HCT116 (cell line): ENCODE measurements at regions not wholly inside any gene's neighbourhood (a gene's known extent, or its start where the extent isn't known, plus 50 kb on each side); places are given as distances from the start of the nearest gene placed in this dataset.

ENCODE experiments used
- ATAC-seq: fragments of 200-7000 bp; cut with Tn5 transposase; 2 replicates; pipeline ENCODE4 v1.9.1; 2020; ENCODE audit warnings: mild to moderate bottlenecking, moderate library complexity
- BruUV-seq: library from RNA; stranded (reverse); fragments of 400-500 nt; replicated peaks from 2 replicates; lab custom pipeline; 2021; lab: Mats Ljungman, UMichigan
- CTCF ChIA-PET: fragments of 300-600 bp; sonication (Branson Sonifier 250); formaldehyde crosslinking; loops from one replicate; lab custom pipeline; 2021; ENCODE audit warnings: antibody characterized with exemption; lab: Charles Lee
- POLR2A ChIA-PET: fragments of 300-600, 350-600 bp; sonication (Branson Sonifier 250); formaldehyde crosslinking; loops from one replicate; lab custom pipeline; 2021; ENCODE audit warnings: antibody characterized with exemption; lab: Charles Lee
- RAD21 ChIA-PET, 2 experiments: fragments of 300-600 bp; sonication (Branson Sonifier 250); formaldehyde crosslinking; loops; one replicate each; lab custom pipeline; 2023; ENCODE audit warnings: low total read pairs in 2 of 2; ENCODE audit not compliant: uncharacterized antibody in 2 of 2, unreplicated experiment in 2 of 2, low non-redundant PET in 1 of 2; lab: Charles Lee
- DNase-seq: peaks from one replicate; pipeline ENCODE4 v3.0.0-alpha.2; 2010; ENCODE audit warnings: low read depth, low spot score
- H2AFZ ChIP-seq: fragments of 200-600 bp; shearing (Covaris generic), sonication (generic); 2 replicates; pipeline ENCODE4 v1.6.1; 2017; ENCODE audit warnings: low read depth, mixed run types, mixed read lengths, antibody characterized with exemption, low read length; ENCODE audit not compliant: poor library complexity, severe bottlenecking
- H3K27ac ChIP-seq: 2 replicates; pipeline ENCODE4 v1.5.1; 2012; ENCODE audit warnings: low read depth, low read length
- H3K27me3 ChIP-seq: fragments of 200-600 bp; sonication (generic); 2 replicates; pipeline ENCODE4 v1.6.1; 2016; ENCODE audit warnings: mixed run types, low read length, mixed read lengths; ENCODE audit not compliant: insufficient read depth
- H3K36me3 ChIP-seq, 2 experiments: fragments of 200-500 bp in 1 of 2; fragments of 200-600 bp in 1 of 2; sonication (Bioruptor generic) in 1 of 2; sonication (generic) in 1 of 2; 2 replicates each; pipeline versions ENCODE4 v1.5.1 to v1.6.1; 2014 to 2016; ENCODE audit warnings: low read length in 2 of 2, inconsistent platforms in 1 of 2, mixed read lengths in 1 of 2, mixed run types in 1 of 2; ENCODE audit not compliant: insufficient read depth in 2 of 2, control insufficient read depth in 1 of 2
- H3K4me1 ChIP-seq, 2 experiments: fragments of 200-600 bp in 1 of 2; sonication (generic) in 1 of 2; 2 replicates each; pipeline versions ENCODE4 v1.5.1 to v1.6.1; 2012 to 2017; ENCODE audit warnings: low read length in 2 of 2, inconsistent platforms in 1 of 2, mild to moderate bottlenecking in 1 of 2, mixed read lengths in 1 of 2, mixed run types in 1 of 2, moderate library complexity in 1 of 2; ENCODE audit not compliant: insufficient read depth in 2 of 2, control insufficient read depth in 1 of 2
- H3K4me2 ChIP-seq: fragments of 200-600 bp; sonication (generic); 2 replicates; pipeline ENCODE4 v1.6.1; 2017; ENCODE audit warnings: mixed run types, low read length, mixed read lengths
- H3K4me3 ChIP-seq, 2 experiments: fragments of 200-600 bp in 1 of 2; sonication (generic) in 1 of 2; replicated peaks in 1 of 2; 2 replicates each; pipeline ENCODE4 v1.5.1; 2011 to 2016; ENCODE audit warnings: low read length in 2 of 2, control low read depth in 1 of 2, low read depth in 1 of 2, mild to moderate bottlenecking in 1 of 2, mixed read lengths in 1 of 2, mixed run types in 1 of 2
- H3K79me2 ChIP-seq: fragments of 200-600 bp; sonication (generic); 2 replicates; pipeline ENCODE4 v1.6.1; 2017; ENCODE audit warnings: mild to moderate bottlenecking, mixed run types, low read length, moderate library complexity, mixed read lengths; ENCODE audit not compliant: insufficient read depth
- H3K9ac ChIP-seq: fragments of 200-600 bp; sonication (generic); 2 replicates; pipeline ENCODE4 v1.6.1; 2016; ENCODE audit warnings: low read length, mixed read lengths
- H3K9me2 ChIP-seq: fragments of 200-600 bp; sonication (generic), shearing (Covaris generic); 2 replicates; pipeline ENCODE4 v1.6.1; 2017; ENCODE audit warnings: mixed run types, mild to moderate bottlenecking, moderate library complexity; ENCODE audit not compliant: insufficient read depth
- H3K9me3 ChIP-seq, 2 experiments: fragments of 200-500 bp in 1 of 2; fragments of 200-600 bp in 1 of 2; sonication (Bioruptor generic) in 1 of 2; sonication (generic) in 1 of 2; 2 replicates each; pipeline ENCODE4 v1.6.1; 2014 to 2017; ENCODE audit warnings: low read length in 2 of 2, mixed read lengths in 2 of 2, inconsistent platforms in 1 of 2, low read depth in 1 of 2, mild to moderate bottlenecking in 1 of 2, mixed run types in 1 of 2, moderate library complexity in 1 of 2; ENCODE audit not compliant: control insufficient read depth in 1 of 2, insufficient read depth in 1 of 2
- H4K20me1 ChIP-seq: fragments of 200-600 bp; sonication (generic), shearing (Covaris generic); 2 replicates; pipeline ENCODE4 v1.6.1; 2017; ENCODE audit warnings: mixed run types, mild to moderate bottlenecking, moderate library complexity; ENCODE audit not compliant: insufficient read depth
- CBX3 ChIP-seq: IDR thresholded peaks from 2 replicates; pipeline ENCODE4 v1.6.1; 2012; ENCODE audit warnings: low read depth
- CEBPB ChIP-seq: IDR thresholded peaks from 2 replicates; pipeline ENCODE4 v1.6.1; 2012; ENCODE audit warnings: low read depth
- EGR1 ChIP-seq: IDR thresholded peaks from 2 replicates; pipeline ENCODE4 v1.6.1; 2012; ENCODE audit warnings: low read depth
- ELF1 ChIP-seq: IDR thresholded peaks from 2 replicates; pipeline ENCODE4 v1.6.1; 2012; ENCODE audit warnings: low read depth, borderline replicate concordance
- FOSL1 ChIP-seq: IDR thresholded peaks from 2 replicates; pipeline ENCODE4 v1.6.1; 2012; ENCODE audit warnings: low read depth
- JUND ChIP-seq: IDR thresholded peaks from 2 replicates; pipeline ENCODE4 v1.6.1; 2012
- POLR2A ChIP-seq: IDR thresholded peaks from 2 replicates; pipeline ENCODE4 v1.7.0; 2011; ENCODE audit warnings: borderline replicate concordance; ENCODE audit not compliant: insufficient read depth, insufficient read length; ENCODE audit errors: extremely low read depth
- RAD21 ChIP-seq: IDR thresholded peaks from 2 replicates; pipeline ENCODE4 v1.6.1; 2012; ENCODE audit warnings: low read depth, mild to moderate bottlenecking
- REST ChIP-seq: IDR thresholded peaks from 2 replicates; pipeline ENCODE4 v1.6.1; 2012; ENCODE audit warnings: low read depth
- SP1 ChIP-seq: IDR thresholded peaks from 2 replicates; pipeline ENCODE4 v1.6.1; 2012; ENCODE audit warnings: low read depth
- SRF ChIP-seq: IDR thresholded peaks from 2 replicates; pipeline ENCODE4 v1.6.1; 2012; ENCODE audit warnings: low read depth
- TCF7L2 ChIP-seq: IDR thresholded peaks from 2 replicates; pipeline ENCODE4 v1.7.0; 2011; ENCODE audit warnings: borderline replicate concordance, inconsistent platforms; ENCODE audit not compliant: insufficient read depth, insufficient read length; ENCODE audit errors: extremely low read depth
- YY1 ChIP-seq: IDR thresholded peaks from 2 replicates; pipeline ENCODE4 v1.6.1; 2011; ENCODE audit warnings: low read length, low read depth, moderate library complexity, mild to moderate bottlenecking; ENCODE audit not compliant: insufficient replicate concordance; ENCODE audit errors: extremely low read depth
- ZBTB33 ChIP-seq: IDR thresholded peaks from 2 replicates; pipeline ENCODE4 v1.6.1; 2011; ENCODE audit warnings: mild to moderate bottlenecking, low read length, moderate library complexity; ENCODE audit not compliant: insufficient replicate concordance; ENCODE audit errors: extremely low read depth
- ZFX ChIP-seq: fragments of 450-650 bp; IDR thresholded peaks from 2 replicates; pipeline ENCODE4 v1.6.1; 2017
- ZNF274 ChIP-seq: fragments of 200-500 bp; sonication (Bioruptor generic); IDR thresholded peaks from 2 replicates; pipeline ENCODE4 v1.6.1; 2014; ENCODE audit warnings: mild to moderate bottlenecking, low read depth, low read length, inconsistent platforms
- intact Hi-C: fragments of 100-400 bp; cut with micrococcal nuclease; formaldehyde crosslinking; loops from 2 replicates; pipeline ENCODE4 v1.10.0; 2022

GRCh38 chr18:76133873-76134272, 361.2 kb downstream of the ZNF516 start:
- intact Hi-C loops: no loop called here
- H3K4me2 ChIP-seq: no peak overlapping the region
- no peaks in the 10 kb centered on the region for H3K9me2 ChIP-seq
- no peak overlapping the region for H3K4me3 ChIP-seq
- RAD21 ChIA-PET: no interaction called here
- H3K27ac ChIP-seq: no peak overlapping the region
- no peaks in the 10 kb centered on the region for H3K27me3 ChIP-seq
- H4K20me1 ChIP-seq: no peaks in the 10 kb centered on the region
- H2AFZ ChIP-seq: no peak overlapping the region
- POLR2A ChIA-PET: no interaction called here
- no peaks in the 10 kb centered on the region for H3K36me3 ChIP-seq
- H3K9me3 ChIP-seq: no peaks in the 10 kb centered on the region; a peak in 1 of 4 replicates
- H3K9ac ChIP-seq: no peak overlapping the region
- no TSS peak for BruUV-seq
- no peaks in the 10 kb centered on the region for H3K79me2 ChIP-seq
- CTCF ChIA-PET: no interaction called here
- ATAC-seq (no peak), DNase-seq (no peak)
- no peaks in the 10 kb centered on the region for H3K4me1 ChIP-seq
- TF ChIP-seq JUND: no peak
- no peak for TF ChIP-seq CBX3
- TF ChIP-seq YY1: no peak
- no peak for TF ChIP-seq EGR1
- TF ChIP-seq SRF: no peak
- no peak for TF ChIP-seq ZFX
- no peak for TF ChIP-seq REST
- no peak for TF ChIP-seq ZNF274
- no peak for TF ChIP-seq CEBPB
- no peak for TF ChIP-seq POLR2A
- TF ChIP-seq TCF7L2: no peak
- TF ChIP-seq ELF1: no peak
- TF ChIP-seq ZBTB33: no peak
- TF ChIP-seq RAD21: no peak
- no peak for TF ChIP-seq FOSL1
- no peak for TF ChIP-seq SP1
